GM12878 (cell line): ENCODE measurements at regions not wholly inside any gene's neighbourhood (a gene's known extent, or its start where the extent isn't known, plus 50 kb on each side); places are given as distances from the start of the nearest gene placed in this dataset.

ENCODE experiments used
- ATAC-seq: fragments of 200-7000 bp; cut with Tn5 transposase; 3 replicates; pipeline ENCODE4 v1.9.1; 2020; ENCODE audit warnings: mild to moderate bottlenecking, moderate library complexity
- BruUV-seq: library from RNA; stranded (reverse); fragments of 400-500 nt; replicated peaks from 2 replicates; lab custom pipeline; 2021; lab: Mats Ljungman, UMichigan
- CTCF ChIA-PET: fragments of 300-600 bp; sonication (Branson Sonifier 250); formaldehyde crosslinking; extraction: SDS; loops from one replicate; lab custom pipeline; 2021; ENCODE audit warnings: inconsistent platforms; lab: Yijun Ruan, JAX
- POLR2A ChIA-PET: fragments of 350-600 bp; formaldehyde crosslinking; extraction: SDS; loops from one replicate; lab custom pipeline; 2021; ENCODE audit warnings: inconsistent platforms; lab: Charles Lee
- RAD21 ChIA-PET: fragments of 300-600 bp; sonication (Branson Sonifier 250); formaldehyde crosslinking; loops from one replicate; lab custom pipeline; 2023; ENCODE audit warnings: antibody characterized with exemption; ENCODE audit not compliant: unreplicated experiment; lab: Charles Lee
- SMC1A ChIA-PET: fragments of 300-600 bp; sonication (Branson Sonifier 250); formaldehyde crosslinking; loops from one replicate; lab custom pipeline; 2023; ENCODE audit not compliant: unreplicated experiment, uncharacterized antibody; lab: Charles Lee
- DNase-seq: peaks from one replicate; pipeline ENCODE4 v3.0.0-alpha.2; 2011; ENCODE audit warnings: low read depth, low spot score
- FAIRE-seq: peaks from 3 replicates; lab custom pipeline; 2011; peaks lifted over from hg19 to GRCh38; lab: Jason Lieb, UNC
- H2AFZ ChIP-seq: 2 replicates; pipeline ENCODE4 v1.6.0; 2011; ENCODE audit warnings: low read depth, low read length, control low read depth; ENCODE audit not compliant: control insufficient read depth
- H3K27ac ChIP-seq: 2 replicates; pipeline ENCODE4 v1.5.1; 2011; ENCODE audit warnings: control low read depth; ENCODE audit not compliant: control insufficient read depth, insufficient read depth
- H3K27me3 ChIP-seq, 2 experiments: replicated peaks in 1 of 2; 2 replicates each; pipeline versions ENCODE4 v1.6.0 to v1.6.1; 2011; ENCODE audit warnings: low read length in 1 of 2; ENCODE audit not compliant: control insufficient read depth in 2 of 2, insufficient read depth in 2 of 2
- H3K36me3 ChIP-seq, 2 experiments: 2 replicates each; pipeline ENCODE4 v1.5.1; 2011; ENCODE audit warnings: low read length in 1 of 2; ENCODE audit not compliant: control insufficient read depth in 2 of 2, insufficient read depth in 2 of 2
- H3K4me1 ChIP-seq: 2 replicates; pipeline ENCODE4 v1.6.1; 2011; ENCODE audit warnings: mild to moderate bottlenecking, low read length, moderate library complexity, mixed read lengths; ENCODE audit not compliant: control insufficient read depth, insufficient read depth
- H3K4me2 ChIP-seq: 2 replicates; pipeline ENCODE4 v1.6.0; 2011; ENCODE audit warnings: control low read depth; ENCODE audit not compliant: control insufficient read depth, insufficient read depth
- H3K4me3 ChIP-seq: fragments of 200-600 bp; sonication (generic); 2 replicates; pipeline ENCODE4 v1.5.1; 2016
- H3K79me2 ChIP-seq: 2 replicates; pipeline ENCODE4 v1.6.0; 2011; ENCODE audit warnings: low read length; ENCODE audit not compliant: control insufficient read depth, insufficient read depth
- H3K9ac ChIP-seq: 2 replicates; pipeline ENCODE4 v1.8.0; 2011; ENCODE audit warnings: low read length, control low read depth, mixed read lengths; ENCODE audit not compliant: control insufficient read depth, insufficient read depth
- H3K9me3 ChIP-seq: replicated peaks from 3 replicates; pipeline ENCODE4 v1.5.1; 2011; ENCODE audit warnings: mild to moderate bottlenecking, low read length; ENCODE audit not compliant: control insufficient read depth, insufficient read depth
- H4K20me1 ChIP-seq: 2 replicates; pipeline ENCODE4 v1.6.0; 2011; ENCODE audit not compliant: control insufficient read depth, insufficient read depth
- ATF7 ChIP-seq: fragments of 450-650 bp; IDR thresholded peaks from 2 replicates; pipeline ENCODE4 v1.6.1; 2016; ENCODE audit warnings: low read depth, mild to moderate bottlenecking
- BCL11A ChIP-seq: IDR thresholded peaks from 2 replicates; pipeline ENCODE4 v1.6.1; 2011; ENCODE audit warnings: low read depth, low read length
- DPF2 ChIP-seq: fragments of 450-650 bp; IDR thresholded peaks from 2 replicates; pipeline ENCODE4 v1.6.1; 2017; ENCODE audit warnings: mild to moderate bottlenecking
- EED ChIP-seq: sonication (generic); IDR thresholded peaks from 2 replicates; pipeline ENCODE4 v1.6.1; 2016; ENCODE audit warnings: antibody characterized with exemption, low read depth
- GATAD2B ChIP-seq: fragments of 450-650 bp; conservative IDR thresholded peaks from 2 replicates; pipeline ENCODE4 v1.6.1; 2017; ENCODE audit warnings: low read depth, mild to moderate bottlenecking, moderate library complexity
- HDAC2 ChIP-seq: fragments of 200-600 bp; sonication (generic); IDR thresholded peaks from 2 replicates; pipeline ENCODE4 v1.6.1; 2017
- JUNB ChIP-seq: IDR thresholded peaks from 2 replicates; pipeline ENCODE4 v1.6.1; 2016; ENCODE audit warnings: antibody characterized with exemption, mild to moderate bottlenecking
- ZBTB11 ChIP-seq: fragments of 450-650 bp; formaldehyde crosslinking; IDR thresholded peaks from 2 replicates; pipeline ENCODE4 v1.5.0; 2022; ENCODE audit warnings: mild to moderate bottlenecking, missing genetic modification characterization
- ZNF274 ChIP-seq: IDR thresholded peaks from one replicate; pipeline ENCODE4 v1.8.0; 2011; ENCODE audit not compliant: insufficient read length, insufficient read depth
- WGBS: methylation state at CpG from one replicate; pipeline ENCODE4 v1.1.6; 2016; ENCODE audit warnings: low lambda C conversion rate; ENCODE audit not compliant: insufficient replicate concordance, insufficient coverage; ENCODE audit errors: missing lambda C conversion rate; 5-methylcytosine and 5-hydroxymethylcytosine counted together
- in situ Hi-C: fragments of 300-500 bp; cut with MboI; formaldehyde crosslinking; loops from 9 replicates; pipeline ENCODE4 v1.14.3; 2018; ENCODE audit warnings: mixed read lengths
- intact Hi-C: fragments of 100-400 bp; cut with micrococcal nuclease; formaldehyde crosslinking; loops from one replicate; pipeline ENCODE4 v1.14.2; 2022; ENCODE audit not compliant: unreplicated experiment

DNA sequence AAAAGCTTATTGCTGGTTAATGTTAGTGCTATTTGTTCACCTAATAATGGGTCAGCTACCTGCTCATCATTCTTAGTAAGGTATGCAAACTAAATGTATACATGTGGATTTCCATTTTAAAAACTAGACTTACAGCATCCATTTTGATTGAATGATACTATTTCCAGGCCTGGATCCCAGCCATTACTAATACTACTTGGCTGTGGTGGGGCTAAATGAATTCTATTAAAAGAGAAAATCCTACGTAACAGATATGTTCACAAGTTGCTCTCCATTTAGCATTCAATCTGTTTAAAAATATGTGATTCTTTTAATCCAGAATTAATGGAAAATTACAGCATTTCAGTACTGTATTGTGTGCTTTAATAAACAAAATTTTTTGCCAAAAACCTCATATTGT is 169.4 kb upstream of the MIR17HG start:
- Histone ChIP-seq H4K20me1 (no peaks in the 10 kb centered on the region), H3K9me3 (no peaks in the 10 kb centered on the region), H3K27ac (no peak overlapping the region), H3K4me2 (no peak overlapping the region), H3K27me3 (no peaks in the 10 kb centered on the region), H3K79me2 (no peaks in the 10 kb centered on the region), H3K4me1 (no peaks in the 10 kb centered on the region), H2AFZ (no peak overlapping the region), H3K9ac (no peak overlapping the region), H3K4me3 (no peak overlapping the region), H3K36me3 (no peaks in the 10 kb centered on the region)
- intact Hi-C loops, result no loop called here
- DNase-seq (no peak), ATAC-seq (no peak), FAIRE-seq (no peak)
- BruUV-seq, result no TSS peak
- in situ Hi-C loops, result no loop called here
- ChIA-PET RAD21 (no interaction called here), POLR2A (no interaction called here), CTCF (no interaction called here), SMC1A (no interaction called here)
- 9% methylated on average over 1 of the region's 1 CpG for WGBS
- TF ChIP-seq EED, result no peak
- no peak for TF ChIP-seq JUNB
- TF ChIP-seq ZNF274, result no peak
- no peak for TF ChIP-seq GATAD2B
- TF ChIP-seq HDAC2, result no peak
- TF ChIP-seq DPF2, result no peak
- no peak for TF ChIP-seq BCL11A
- TF ChIP-seq ZBTB11 (CRISPR knock-in tag), result no peak
- TF ChIP-seq ATF7, result no peak
